HCT116 (cell line): ENCODE measurements at regions not wholly inside any gene's neighbourhood (a gene's known extent, or its start where the extent isn't known, plus 50 kb on each side); places are given as distances from the start of the nearest gene placed in this dataset.

Source experiments
- ATAC-seq: fragments of 200-7000 bp; cut with Tn5 transposase; 2 replicates; pipeline ENCODE4 v1.9.1; 2020; ENCODE audit warnings: mild to moderate bottlenecking, moderate library complexity
- BruUV-seq: library from RNA; stranded (reverse); fragments of 400-500 nt; replicated peaks from 2 replicates; lab custom pipeline; 2021; lab: Mats Ljungman, UMichigan
- CTCF ChIA-PET: fragments of 300-600 bp; sonication (Branson Sonifier 250); formaldehyde crosslinking; loops from one replicate; lab custom pipeline; 2021; ENCODE audit warnings: antibody characterized with exemption; lab: Charles Lee
- POLR2A ChIA-PET: fragments of 300-600, 350-600 bp; sonication (Branson Sonifier 250); formaldehyde crosslinking; loops from one replicate; lab custom pipeline; 2021; ENCODE audit warnings: antibody characterized with exemption; lab: Charles Lee
- RAD21 ChIA-PET, 2 experiments: fragments of 300-600 bp; sonication (Branson Sonifier 250); formaldehyde crosslinking; loops; one replicate each; lab custom pipeline; 2023; ENCODE audit warnings: low total read pairs in 2 of 2; ENCODE audit not compliant: uncharacterized antibody in 2 of 2, unreplicated experiment in 2 of 2, low non-redundant PET in 1 of 2; lab: Charles Lee
- DNase-seq: peaks from one replicate; pipeline ENCODE4 v3.0.0-alpha.2; 2010; ENCODE audit warnings: low read depth, low spot score
- H2AFZ ChIP-seq: fragments of 200-600 bp; shearing (Covaris generic), sonication (generic); 2 replicates; pipeline ENCODE4 v1.6.1; 2017; ENCODE audit warnings: low read depth, mixed run types, mixed read lengths, antibody characterized with exemption, low read length; ENCODE audit not compliant: poor library complexity, severe bottlenecking
- H3K27ac ChIP-seq: 2 replicates; pipeline ENCODE4 v1.5.1; 2012; ENCODE audit warnings: low read depth, low read length
- H3K27me3 ChIP-seq: fragments of 200-600 bp; sonication (generic); 2 replicates; pipeline ENCODE4 v1.6.1; 2016; ENCODE audit warnings: mixed run types, low read length, mixed read lengths; ENCODE audit not compliant: insufficient read depth
- H3K36me3 ChIP-seq, 2 experiments: fragments of 200-500 bp in 1 of 2; fragments of 200-600 bp in 1 of 2; sonication (Bioruptor generic) in 1 of 2; sonication (generic) in 1 of 2; 2 replicates each; pipeline versions ENCODE4 v1.5.1 to v1.6.1; 2014 to 2016; ENCODE audit warnings: low read length in 2 of 2, inconsistent platforms in 1 of 2, mixed read lengths in 1 of 2, mixed run types in 1 of 2; ENCODE audit not compliant: insufficient read depth in 2 of 2, control insufficient read depth in 1 of 2
- H3K4me1 ChIP-seq, 2 experiments: fragments of 200-600 bp in 1 of 2; sonication (generic) in 1 of 2; 2 replicates each; pipeline versions ENCODE4 v1.5.1 to v1.6.1; 2012 to 2017; ENCODE audit warnings: low read length in 2 of 2, inconsistent platforms in 1 of 2, mild to moderate bottlenecking in 1 of 2, mixed read lengths in 1 of 2, mixed run types in 1 of 2, moderate library complexity in 1 of 2; ENCODE audit not compliant: insufficient read depth in 2 of 2, control insufficient read depth in 1 of 2
- H3K4me2 ChIP-seq: fragments of 200-600 bp; sonication (generic); 2 replicates; pipeline ENCODE4 v1.6.1; 2017; ENCODE audit warnings: mixed run types, low read length, mixed read lengths
- H3K4me3 ChIP-seq, 2 experiments: fragments of 200-600 bp in 1 of 2; sonication (generic) in 1 of 2; replicated peaks in 1 of 2; 2 replicates each; pipeline ENCODE4 v1.5.1; 2011 to 2016; ENCODE audit warnings: low read length in 2 of 2, control low read depth in 1 of 2, low read depth in 1 of 2, mild to moderate bottlenecking in 1 of 2, mixed read lengths in 1 of 2, mixed run types in 1 of 2
- H3K79me2 ChIP-seq: fragments of 200-600 bp; sonication (generic); 2 replicates; pipeline ENCODE4 v1.6.1; 2017; ENCODE audit warnings: mild to moderate bottlenecking, mixed run types, low read length, moderate library complexity, mixed read lengths; ENCODE audit not compliant: insufficient read depth
- H3K9ac ChIP-seq: fragments of 200-600 bp; sonication (generic); 2 replicates; pipeline ENCODE4 v1.6.1; 2016; ENCODE audit warnings: low read length, mixed read lengths
- H3K9me2 ChIP-seq: fragments of 200-600 bp; sonication (generic), shearing (Covaris generic); 2 replicates; pipeline ENCODE4 v1.6.1; 2017; ENCODE audit warnings: mixed run types, mild to moderate bottlenecking, moderate library complexity; ENCODE audit not compliant: insufficient read depth
- H3K9me3 ChIP-seq, 2 experiments: fragments of 200-500 bp in 1 of 2; fragments of 200-600 bp in 1 of 2; sonication (Bioruptor generic) in 1 of 2; sonication (generic) in 1 of 2; 2 replicates each; pipeline ENCODE4 v1.6.1; 2014 to 2017; ENCODE audit warnings: low read length in 2 of 2, mixed read lengths in 2 of 2, inconsistent platforms in 1 of 2, low read depth in 1 of 2, mild to moderate bottlenecking in 1 of 2, mixed run types in 1 of 2, moderate library complexity in 1 of 2; ENCODE audit not compliant: control insufficient read depth in 1 of 2, insufficient read depth in 1 of 2
- H4K20me1 ChIP-seq: fragments of 200-600 bp; sonication (generic), shearing (Covaris generic); 2 replicates; pipeline ENCODE4 v1.6.1; 2017; ENCODE audit warnings: mixed run types, mild to moderate bottlenecking, moderate library complexity; ENCODE audit not compliant: insufficient read depth
- CBX3 ChIP-seq: IDR thresholded peaks from 2 replicates; pipeline ENCODE4 v1.6.1; 2012; ENCODE audit warnings: low read depth
- CEBPB ChIP-seq: IDR thresholded peaks from 2 replicates; pipeline ENCODE4 v1.6.1; 2012; ENCODE audit warnings: low read depth
- EGR1 ChIP-seq: IDR thresholded peaks from 2 replicates; pipeline ENCODE4 v1.6.1; 2012; ENCODE audit warnings: low read depth
- FOSL1 ChIP-seq: IDR thresholded peaks from 2 replicates; pipeline ENCODE4 v1.6.1; 2012; ENCODE audit warnings: low read depth
- POLR2AphosphoS5 ChIP-seq: IDR thresholded peaks from 2 replicates; pipeline ENCODE4 v1.6.1; 2011; ENCODE audit warnings: mild to moderate bottlenecking, low read depth, low read length, moderate library complexity
- RAD21 ChIP-seq: IDR thresholded peaks from 2 replicates; pipeline ENCODE4 v1.6.1; 2012; ENCODE audit warnings: low read depth, mild to moderate bottlenecking
- SIN3A ChIP-seq: IDR thresholded peaks from 2 replicates; pipeline ENCODE4 v1.6.1; 2012; ENCODE audit warnings: low read depth
- SP1 ChIP-seq: IDR thresholded peaks from 2 replicates; pipeline ENCODE4 v1.6.1; 2012; ENCODE audit warnings: low read depth
- TCF7L2 ChIP-seq: IDR thresholded peaks from 2 replicates; pipeline ENCODE4 v1.7.0; 2011; ENCODE audit warnings: borderline replicate concordance, inconsistent platforms; ENCODE audit not compliant: insufficient read depth, insufficient read length; ENCODE audit errors: extremely low read depth
- YY1 ChIP-seq: IDR thresholded peaks from 2 replicates; pipeline ENCODE4 v1.6.1; 2011; ENCODE audit warnings: low read length, low read depth, moderate library complexity, mild to moderate bottlenecking; ENCODE audit not compliant: insufficient replicate concordance; ENCODE audit errors: extremely low read depth
- ZNF274 ChIP-seq: fragments of 200-500 bp; sonication (Bioruptor generic); IDR thresholded peaks from 2 replicates; pipeline ENCODE4 v1.6.1; 2014; ENCODE audit warnings: mild to moderate bottlenecking, low read depth, low read length, inconsistent platforms
- intact Hi-C: fragments of 100-400 bp; cut with micrococcal nuclease; formaldehyde crosslinking; loops from 2 replicates; pipeline ENCODE4 v1.10.0; 2022
- TF ChIP-seq, protein P1 (sequence below), 3 experiments: fragments of 200-600 bp in 1 of 3; sonication (generic) in 1 of 3; IDR thresholded peaks in 2 of 3; conservative IDR thresholded peaks in 1 of 3; 2 replicates each; pipeline ENCODE4 v1.5.1; 2012 to 2017; ENCODE audit warnings: low read depth in 2 of 3, low read length in 2 of 3, antibody characterized with exemption in 1 of 3, borderline replicate concordance in 1 of 3, control low read depth in 1 of 3, mild to moderate bottlenecking in 1 of 3, mixed read lengths in 1 of 3, mixed run types in 1 of 3, moderate library complexity in 1 of 3; ENCODE audit not compliant: insufficient read depth in 1 of 3
- TF ChIP-seq, protein P2 (sequence below): IDR thresholded peaks from 2 replicates; pipeline ENCODE4 v1.6.1; 2012; ENCODE audit warnings: low read depth
- TF ChIP-seq, protein P3 (sequence below): IDR thresholded peaks from 2 replicates; pipeline ENCODE4 v1.6.1; 2012
- TF ChIP-seq, protein P4 (sequence below): IDR thresholded peaks from 2 replicates; pipeline ENCODE4 v1.6.1; 2011; ENCODE audit warnings: mild to moderate bottlenecking, low read length, moderate library complexity; ENCODE audit not compliant: insufficient replicate concordance; ENCODE audit errors: extremely low read depth

DNA sequence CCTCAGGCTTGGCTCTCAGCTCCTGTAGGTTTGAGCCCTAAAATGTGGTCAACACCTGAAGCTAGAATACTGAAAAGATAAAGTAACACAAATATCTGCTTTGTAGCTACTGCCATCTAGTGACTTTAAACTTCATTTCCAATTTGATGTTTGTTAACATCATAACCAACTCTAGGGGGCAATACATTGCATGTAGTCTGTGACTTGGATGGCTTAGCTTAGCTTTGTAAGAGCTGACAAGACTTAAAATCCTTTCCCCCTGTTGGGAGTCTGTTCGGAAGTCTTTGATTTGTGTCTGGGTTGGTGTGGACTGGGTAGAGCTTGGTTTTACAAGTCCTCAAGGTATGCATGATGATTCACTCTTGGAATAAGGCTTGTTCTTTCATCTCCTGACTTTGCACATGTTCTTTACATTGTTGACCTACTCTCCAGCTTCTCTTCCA lies 51.7 kb downstream of the SCN11A start:
- Histone ChIP-seq H2AFZ (no peak overlapping the region), H3K36me3 (no peaks in the 10 kb centered on the region), H3K4me2 (no peak overlapping the region), H3K79me2 (no peaks in the 10 kb centered on the region), H3K9me3 (no peaks in the 10 kb centered on the region), H4K20me1 (no peaks in the 10 kb centered on the region), H3K9ac (no peak overlapping the region), H3K4me1 (no peaks in the 10 kb centered on the region), H3K4me3 (no peak overlapping the region), H3K9me2 (no peaks in the 10 kb centered on the region), H3K27ac (no peak overlapping the region), H3K27me3 (0 out of 2 replicates have a peak, but pooled peaks cover 4% of the 10 kb centered on the region)
- ATAC-seq: peak; percentile 94
- ChIA-PET POLR2A (no interaction called here), CTCF (interaction anchor here (0.6 to 2.7 kb wide), 46 partner anchors 9 to 504 kb away, joined by 3 to 30 read pairs (median 4); partner anchors contain the start of genes EXOG and SCN5A), RAD21 (interaction anchor here (0.9 to 1.2 kb wide), 4 partner anchors 156 to 292 kb away, joined by 3 to 7 read pairs (median 4); no protein-coding TSS in a partner anchor)
- intact Hi-C loops: loop anchor here (5.0 to 10.0 kb wide), 2 partner anchors 353 to 475 kb away; partner anchors contain the start of gene SCN5A
- DNase-seq: peak; percentile 80
- no TSS peak for BruUV-seq
- TF ChIP-seq TCF7L2: peak; percentile 68
- no peak for TF ChIP-seq YY1
- no peak for TF ChIP-seq ZNF274
- no peak for TF ChIP-seq EGR1
- no peak for TF ChIP-seq POLR2AphosphoS5
- 0 out of 2 replicates have a peak, but pooled peaks have one; percentile 49 for TF ChIP-seq CBX3
- TF ChIP-seq SIN3A: no peak
- TF ChIP-seq CEBPB: no peak
- TF ChIP-seq, protein P1, sequence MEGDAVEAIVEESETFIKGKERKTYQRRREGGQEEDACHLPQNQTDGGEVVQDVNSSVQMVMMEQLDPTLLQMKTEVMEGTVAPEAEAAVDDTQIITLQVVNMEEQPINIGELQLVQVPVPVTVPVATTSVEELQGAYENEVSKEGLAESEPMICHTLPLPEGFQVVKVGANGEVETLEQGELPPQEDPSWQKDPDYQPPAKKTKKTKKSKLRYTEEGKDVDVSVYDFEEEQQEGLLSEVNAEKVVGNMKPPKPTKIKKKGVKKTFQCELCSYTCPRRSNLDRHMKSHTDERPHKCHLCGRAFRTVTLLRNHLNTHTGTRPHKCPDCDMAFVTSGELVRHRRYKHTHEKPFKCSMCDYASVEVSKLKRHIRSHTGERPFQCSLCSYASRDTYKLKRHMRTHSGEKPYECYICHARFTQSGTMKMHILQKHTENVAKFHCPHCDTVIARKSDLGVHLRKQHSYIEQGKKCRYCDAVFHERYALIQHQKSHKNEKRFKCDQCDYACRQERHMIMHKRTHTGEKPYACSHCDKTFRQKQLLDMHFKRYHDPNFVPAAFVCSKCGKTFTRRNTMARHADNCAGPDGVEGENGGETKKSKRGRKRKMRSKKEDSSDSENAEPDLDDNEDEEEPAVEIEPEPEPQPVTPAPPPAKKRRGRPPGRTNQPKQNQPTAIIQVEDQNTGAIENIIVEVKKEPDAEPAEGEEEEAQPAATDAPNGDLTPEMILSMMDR (IDR thresholded peaks at IDR 0.05 in 2 of 3, conservative IDR thresholded peaks at IDR 0.05 in 1 of 3; ENCODE audit: borderline replicate concordance in 1 of 3, insufficient read depth in 1 of 3, low read depth in 2 of 3, low read length in 2 of 3): peak; percentile 83 to 99 (median 95)
- 0 out of 2 replicates have a peak, but pooled peaks have one; percentile 4 for TF ChIP-seq FOSL1
- TF ChIP-seq RAD21: peak; percentile 88
- TF ChIP-seq, protein P2, sequence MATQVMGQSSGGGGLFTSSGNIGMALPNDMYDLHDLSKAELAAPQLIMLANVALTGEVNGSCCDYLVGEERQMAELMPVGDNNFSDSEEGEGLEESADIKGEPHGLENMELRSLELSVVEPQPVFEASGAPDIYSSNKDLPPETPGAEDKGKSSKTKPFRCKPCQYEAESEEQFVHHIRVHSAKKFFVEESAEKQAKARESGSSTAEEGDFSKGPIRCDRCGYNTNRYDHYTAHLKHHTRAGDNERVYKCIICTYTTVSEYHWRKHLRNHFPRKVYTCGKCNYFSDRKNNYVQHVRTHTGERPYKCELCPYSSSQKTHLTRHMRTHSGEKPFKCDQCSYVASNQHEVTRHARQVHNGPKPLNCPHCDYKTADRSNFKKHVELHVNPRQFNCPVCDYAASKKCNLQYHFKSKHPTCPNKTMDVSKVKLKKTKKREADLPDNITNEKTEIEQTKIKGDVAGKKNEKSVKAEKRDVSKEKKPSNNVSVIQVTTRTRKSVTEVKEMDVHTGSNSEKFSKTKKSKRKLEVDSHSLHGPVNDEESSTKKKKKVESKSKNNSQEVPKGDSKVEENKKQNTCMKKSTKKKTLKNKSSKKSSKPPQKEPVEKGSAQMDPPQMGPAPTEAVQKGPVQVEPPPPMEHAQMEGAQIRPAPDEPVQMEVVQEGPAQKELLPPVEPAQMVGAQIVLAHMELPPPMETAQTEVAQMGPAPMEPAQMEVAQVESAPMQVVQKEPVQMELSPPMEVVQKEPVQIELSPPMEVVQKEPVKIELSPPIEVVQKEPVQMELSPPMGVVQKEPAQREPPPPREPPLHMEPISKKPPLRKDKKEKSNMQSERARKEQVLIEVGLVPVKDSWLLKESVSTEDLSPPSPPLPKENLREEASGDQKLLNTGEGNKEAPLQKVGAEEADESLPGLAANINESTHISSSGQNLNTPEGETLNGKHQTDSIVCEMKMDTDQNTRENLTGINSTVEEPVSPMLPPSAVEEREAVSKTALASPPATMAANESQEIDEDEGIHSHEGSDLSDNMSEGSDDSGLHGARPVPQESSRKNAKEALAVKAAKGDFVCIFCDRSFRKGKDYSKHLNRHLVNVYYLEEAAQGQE: no peak
- TF ChIP-seq, protein P3, sequence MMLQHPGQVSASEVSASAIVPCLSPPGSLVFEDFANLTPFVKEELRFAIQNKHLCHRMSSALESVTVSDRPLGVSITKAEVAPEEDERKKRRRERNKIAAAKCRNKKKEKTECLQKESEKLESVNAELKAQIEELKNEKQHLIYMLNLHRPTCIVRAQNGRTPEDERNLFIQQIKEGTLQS: no peak
- TF ChIP-seq, protein P4, sequence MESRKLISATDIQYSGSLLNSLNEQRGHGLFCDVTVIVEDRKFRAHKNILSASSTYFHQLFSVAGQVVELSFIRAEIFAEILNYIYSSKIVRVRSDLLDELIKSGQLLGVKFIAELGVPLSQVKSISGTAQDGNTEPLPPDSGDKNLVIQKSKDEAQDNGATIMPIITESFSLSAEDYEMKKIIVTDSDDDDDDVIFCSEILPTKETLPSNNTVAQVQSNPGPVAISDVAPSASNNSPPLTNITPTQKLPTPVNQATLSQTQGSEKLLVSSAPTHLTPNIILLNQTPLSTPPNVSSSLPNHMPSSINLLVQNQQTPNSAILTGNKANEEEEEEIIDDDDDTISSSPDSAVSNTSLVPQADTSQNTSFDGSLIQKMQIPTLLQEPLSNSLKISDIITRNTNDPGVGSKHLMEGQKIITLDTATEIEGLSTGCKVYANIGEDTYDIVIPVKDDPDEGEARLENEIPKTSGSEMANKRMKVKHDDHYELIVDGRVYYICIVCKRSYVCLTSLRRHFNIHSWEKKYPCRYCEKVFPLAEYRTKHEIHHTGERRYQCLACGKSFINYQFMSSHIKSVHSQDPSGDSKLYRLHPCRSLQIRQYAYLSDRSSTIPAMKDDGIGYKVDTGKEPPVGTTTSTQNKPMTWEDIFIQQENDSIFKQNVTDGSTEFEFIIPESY: no peak
- TF ChIP-seq SP1: no peak
